ENCODE measurements at regions not wholly inside any gene's neighbourhood (a gene's known extent, or its start where the extent isn't known, plus 50 kb on each side); places are given as distances from the start of the nearest gene placed in this dataset.
"Not testable (repeated sequence)": the region's sequence is repeated elsewhere in the genome, so short reads cannot be mapped to it uniquely, and the experiment has no call there.

DNA sequence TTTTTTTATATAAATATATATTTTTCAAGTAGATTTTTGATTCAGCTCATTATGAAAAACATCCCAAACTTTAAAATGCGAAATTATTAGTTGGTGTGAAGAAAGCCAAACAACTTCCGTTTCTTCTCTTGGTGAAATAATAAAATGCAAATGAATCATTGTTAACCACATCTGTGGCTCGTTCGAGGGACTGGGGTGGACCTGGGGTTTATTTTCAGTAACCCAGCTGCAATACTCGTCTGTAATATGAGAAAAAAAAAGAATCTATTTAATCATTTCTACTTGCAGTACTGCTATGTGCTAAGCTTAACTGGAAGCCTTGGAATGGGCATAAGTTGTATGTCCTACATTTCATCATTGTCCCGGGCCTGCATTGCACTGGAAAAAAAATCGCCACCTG lies 158.1 kb downstream of the CDRT15L2 start:
- H3K36me3 ChIP-seq (ENCODE audit: control insufficient read depth in 2 of 2, insufficient read depth in 2 of 2, low read length in 1 of 2); H3K27me3 ChIP-seq (replicated peaks in 1 of 2; ENCODE audit: control insufficient read depth in 2 of 2, insufficient read depth in 2 of 2, low read length in 1 of 2); H3K4me3 ChIP-seq; DNase-seq (ENCODE audit: low read depth, low spot score); ATAC-seq; POLR2A ChIA-PET; H3K9me3 ChIP-seq (replicated peaks; ENCODE audit: control insufficient read depth, insufficient read depth, low read length); H3K27ac ChIP-seq (ENCODE audit: control insufficient read depth, insufficient read depth); H2AFZ ChIP-seq (ENCODE audit: control insufficient read depth, low read depth, low read length); FAIRE-seq; H4K20me1 ChIP-seq (ENCODE audit: control insufficient read depth, insufficient read depth); H3K4me2 ChIP-seq (ENCODE audit: control insufficient read depth, insufficient read depth); SMC1A ChIA-PET (ENCODE audit: uncharacterized antibody, unreplicated experiment); H3K4me1 ChIP-seq (ENCODE audit: control insufficient read depth, insufficient read depth, low read length); CTCF ChIA-PET; in situ Hi-C loops (cut with MboI); H3K79me2 ChIP-seq (ENCODE audit: control insufficient read depth, insufficient read depth, low read length); BruUV-seq (replicated peaks); RAD21 ChIA-PET (ENCODE audit: unreplicated experiment); intact Hi-C loops (cut with micrococcal nuclease; ENCODE audit: unreplicated experiment); H3K9ac ChIP-seq (ENCODE audit: control insufficient read depth, insufficient read depth, low read length): not testable (repeated sequence)
- WGBS (ENCODE audit: insufficient coverage, insufficient replicate concordance, low lambda C conversion rate, missing lambda C conversion rate) = 23% methylated on average over 7 of the region's 7 CpGs

- ATAC-seq = no peak
- Histone ChIP-seq H3K9me3 (replicated peaks; ENCODE audit: control insufficient read depth, insufficient read depth, low read length) (no peaks in the 10 kb centered on the region), H3K9ac (ENCODE audit: control insufficient read depth, insufficient read depth, low read length) (no peak overlapping the region), H2AFZ (ENCODE audit: control insufficient read depth, low read depth, low read length) (no peak overlapping the region), H3K4me3 (no peak overlapping the region), H3K4me2 (ENCODE audit: control insufficient read depth, insufficient read depth) (no peak overlapping the region), H4K20me1 (ENCODE audit: control insufficient read depth, insufficient read depth) (no peaks in the 10 kb centered on the region), H3K36me3 (ENCODE audit: control insufficient read depth in 2 of 2, insufficient read depth in 2 of 2, low read length in 1 of 2) (no peaks in the 10 kb centered on the region), H3K4me1 (ENCODE audit: control insufficient read depth, insufficient read depth, low read length) (no peaks in the 10 kb centered on the region), H3K79me2 (ENCODE audit: control insufficient read depth, insufficient read depth, low read length) (no peaks in the 10 kb centered on the region), H3K27me3 (replicated peaks in 1 of 2; ENCODE audit: control insufficient read depth in 2 of 2, insufficient read depth in 2 of 2, low read length in 1 of 2) (no peaks in the 10 kb centered on the region), H3K27ac (ENCODE audit: control insufficient read depth, insufficient read depth) (no peak overlapping the region)
- FAIRE-seq = no peak
- BruUV-seq (replicated peaks) = no TSS peak
- POLR2A ChIA-PET = no interaction called here
- no peak for DNase-seq (ENCODE audit: low read depth, low spot score)
- CTCF ChIA-PET = no interaction called here
- RAD21 ChIA-PET (ENCODE audit: unreplicated experiment) = no interaction called here
- SMC1A ChIA-PET (ENCODE audit: uncharacterized antibody, unreplicated experiment) = interaction anchor here (0.6 kb wide), 1 partner anchor 106 kb away, joined by 3 read pairs; no protein-coding TSS in a partner anchor
- 39% methylated on average over 8 of the region's 8 CpGs for WGBS (ENCODE audit: insufficient coverage, insufficient replicate concordance, low lambda C conversion rate, missing lambda C conversion rate)
- peak; percentile 92 for TF ChIP-seq BCL3 (IDR thresholded peaks at IDR 0.05; ENCODE audit: borderline replicate concordance, insufficient read depth, low read depth, low read length, poor library complexity, severe bottlenecking)
- TF ChIP-seq IRF4 (IDR thresholded peaks at IDR 0.05; ENCODE audit: low read depth, low read length) = no peak
- in situ Hi-C loops (cut with MboI) (no loop called here), intact Hi-C loops (cut with micrococcal nuclease; ENCODE audit: unreplicated experiment) (no loop called here)
Measured at GRCh38 chr17:20771104-20771503, 191.6 kb downstream of the CDRT15L2 start.

Measured in GM12878 (cell line).